ENCODE measurements at regions not wholly inside any gene's neighbourhood (a gene's known extent, or its start where the extent isn't known, plus 50 kb on each side); places are given as distances from the start of the nearest gene placed in this dataset.

- no peak overlapping the region for H3K9ac ChIP-seq (ENCODE audit: low read length)
- no peak overlapping the region for H2AFZ ChIP-seq (ENCODE audit: low read depth, low read length)
- no peaks in the 10 kb centered on the region for H3K9me3 ChIP-seq (ENCODE audit: insufficient read depth, low read length)
- no peak overlapping the region for H3K4me2 ChIP-seq (ENCODE audit: low read length)
- H3K4me3 ChIP-seq (ENCODE audit: low read length): no peak overlapping the region
- H3K79me2 ChIP-seq (ENCODE audit: low read length): no peaks in the 10 kb centered on the region
- no peak for TF ChIP-seq EZH2phosphoT487 (IDR thresholded peaks at IDR 0.05; ENCODE audit: low read depth)
- no peak for TF ChIP-seq CTCF (IDR thresholded peaks at IDR 0.05; ENCODE audit: low read depth, low read length)
- no peaks in the 10 kb centered on the region for H3K27me3 ChIP-seq (ENCODE audit: low read depth, low read length)
- H3K4me1 ChIP-seq (ENCODE audit: low read length): no peaks in the 10 kb centered on the region
- no peaks in the 10 kb centered on the region for H4K20me1 ChIP-seq (ENCODE audit: insufficient read depth, low read length)
- no peaks in the 10 kb centered on the region for H3K36me3 ChIP-seq (replicated peaks; ENCODE audit: low read depth, low read length)
- no peak overlapping the region for H3K27ac ChIP-seq (ENCODE audit: low read length)
Measured at GRCh38 chr7:20561466-20561865, 54.0 kb upstream of the ABCB5 start.

GRCh38 chr7:20561908-20562307, 53.6 kb upstream of the ABCB5 start:
- no peak overlapping the region for H3K9ac ChIP-seq (ENCODE audit: low read length)
- no peaks in the 10 kb centered on the region for H3K27me3 ChIP-seq (ENCODE audit: low read depth, low read length)
- no peaks in the 10 kb centered on the region for H4K20me1 ChIP-seq (ENCODE audit: insufficient read depth, low read length)
- H3K27ac ChIP-seq (ENCODE audit: low read length): no peak overlapping the region
- no peak overlapping the region for H3K4me2 ChIP-seq (ENCODE audit: low read length)
- no peaks in the 10 kb centered on the region for H3K4me1 ChIP-seq (ENCODE audit: low read length)
- H3K9me3 ChIP-seq (ENCODE audit: insufficient read depth, low read length): no peaks in the 10 kb centered on the region
- no peak overlapping the region for H3K4me3 ChIP-seq (ENCODE audit: low read length)
- H3K79me2 ChIP-seq (ENCODE audit: low read length): no peaks in the 10 kb centered on the region
- H2AFZ ChIP-seq (ENCODE audit: low read depth, low read length): no peak overlapping the region
- H3K36me3 ChIP-seq (replicated peaks; ENCODE audit: low read depth, low read length): no peaks in the 10 kb centered on the region
- TF ChIP-seq EZH2phosphoT487 (IDR thresholded peaks at IDR 0.05; ENCODE audit: low read depth) (no peak), CTCF (IDR thresholded peaks at IDR 0.05; ENCODE audit: low read depth, low read length) (no peak)

- Histone ChIP-seq H3K4me3 (ENCODE audit: low read length) (no peak overlapping the region), H3K4me1 (ENCODE audit: low read length) (no peaks in the 10 kb centered on the region), H2AFZ (ENCODE audit: low read depth, low read length) (no peak overlapping the region), H3K27me3 (ENCODE audit: low read depth, low read length) (no peaks in the 10 kb centered on the region), H3K4me2 (ENCODE audit: low read length) (no peak overlapping the region), H3K27ac (ENCODE audit: low read length) (no peak overlapping the region), H3K36me3 (replicated peaks; ENCODE audit: low read depth, low read length) (no peaks in the 10 kb centered on the region), H4K20me1 (ENCODE audit: insufficient read depth, low read length) (no peaks in the 10 kb centered on the region), H3K79me2 (ENCODE audit: low read length) (no peaks in the 10 kb centered on the region), H3K9me3 (ENCODE audit: insufficient read depth, low read length) (no peaks in the 10 kb centered on the region), H3K9ac (ENCODE audit: low read length) (no peak overlapping the region)
- no peak for TF ChIP-seq EZH2phosphoT487 (IDR thresholded peaks at IDR 0.05; ENCODE audit: low read depth)
- TF ChIP-seq CTCF (IDR thresholded peaks at IDR 0.05; ENCODE audit: low read depth, low read length): no peak
Measured at GRCh38 chr7:20562461-20562860, 53.0 kb upstream of the ABCB5 start.
